ENCODE measurements at regions not wholly inside any gene's neighbourhood (a gene's known extent, or its start where the extent isn't known, plus 50 kb on each side); places are given as distances from the start of the nearest gene placed in this dataset.

- DNase-seq (ENCODE audit: extremely low spot score), result no peak
- CTCF ChIA-PET, result no interaction called here
- POLR2A ChIA-PET, result no interaction called here
- TF ChIP-seq NFRKB (IDR thresholded peaks at IDR 0.05), result no peak
- TF ChIP-seq ARNT (IDR thresholded peaks at IDR 0.05), result no peak
- no peak for TF ChIP-seq SUZ12 (IDR thresholded peaks at IDR 0.05)
- TF ChIP-seq TARDBP (IDR thresholded peaks at IDR 0.05), result no peak
- no peak for TF ChIP-seq L3MBTL2 (conservative IDR thresholded peaks at IDR 0.05)
- no peak for TF ChIP-seq FOXA1 (IDR thresholded peaks at IDR 0.05)
- no peak for TF ChIP-seq HDGF (IDR thresholded peaks at IDR 0.05; ENCODE audit: borderline replicate concordance)
Observed at GRCh38 chr4:10773010-10773409, 88.4 kb upstream of the CLNK start.

- POLR2A ChIA-PET, result no interaction called here
- DNase-seq (ENCODE audit: extremely low spot score), result no peak
- TF ChIP-seq L3MBTL2 (conservative IDR thresholded peaks at IDR 0.05), result no peak
- no peak for TF ChIP-seq PKNOX1 (IDR thresholded peaks at IDR 0.05)
- no peak for TF ChIP-seq ELF4 (IDR thresholded peaks at IDR 0.05)
- no peak for TF ChIP-seq ARNT (IDR thresholded peaks at IDR 0.05)
- TF ChIP-seq CTBP1 (IDR thresholded peaks at IDR 0.05; ENCODE audit: borderline replicate concordance), result no peak
- no peak for TF ChIP-seq SP1 (IDR thresholded peaks at IDR 0.05)
- no peak for TF ChIP-seq NFRKB (IDR thresholded peaks at IDR 0.05)
- TF ChIP-seq ZNF384 (IDR thresholded peaks at IDR 0.05), result no peak
- TF ChIP-seq LEF1 (IDR thresholded peaks at IDR 0.05; ENCODE audit: borderline replicate concordance), result no peak
- TF ChIP-seq SUZ12 (IDR thresholded peaks at IDR 0.05), result no peak
- TF ChIP-seq FOXK2 (IDR thresholded peaks at IDR 0.05), result no peak
- CTCF ChIA-PET, result no interaction called here
Observed at GRCh38 chr4:10765386-10765785, 80.8 kb upstream of the CLNK start.

DNA sequence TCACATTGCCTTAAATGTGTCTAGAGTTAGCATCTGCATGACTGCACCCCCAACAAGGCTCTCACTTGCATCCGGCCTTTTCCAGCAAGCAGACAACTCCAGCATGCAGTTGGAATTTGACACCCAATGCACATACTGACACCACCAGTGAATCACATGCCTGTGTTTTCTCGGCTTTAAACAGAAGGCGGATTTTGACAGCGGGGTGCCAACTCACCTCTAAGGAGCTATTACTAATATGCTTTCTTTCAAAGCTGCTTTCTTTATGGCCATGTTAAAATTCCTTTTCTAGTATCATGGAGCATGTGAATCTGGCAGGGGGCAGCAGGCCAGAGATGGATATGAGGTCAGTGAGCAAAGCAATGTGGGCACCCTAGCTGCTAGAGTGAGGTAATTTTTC lies 78.0 kb upstream of the CLNK start:
- ChIA-PET CTCF (no interaction called here), POLR2A (no interaction called here)
- TF ChIP-seq BHLHE40 (IDR thresholded peaks at IDR 0.05; ENCODE audit: borderline replicate concordance) (no peak), ZNF384 (IDR thresholded peaks at IDR 0.05) (no peak), ARNT (IDR thresholded peaks at IDR 0.05) (no peak), FOXK2 (IDR thresholded peaks at IDR 0.05) (no peak), L3MBTL2 (conservative IDR thresholded peaks at IDR 0.05) (no peak), FOXM1 (IDR thresholded peaks at IDR 0.05; ENCODE audit: borderline replicate concordance) (no peak), ELF4 (IDR thresholded peaks at IDR 0.05) (no peak), LEF1 (IDR thresholded peaks at IDR 0.05; ENCODE audit: borderline replicate concordance) (no peak), CTBP1 (IDR thresholded peaks at IDR 0.05; ENCODE audit: borderline replicate concordance) (no peak), FOXA1 (IDR thresholded peaks at IDR 0.05) (no peak), HDGF (IDR thresholded peaks at IDR 0.05; ENCODE audit: borderline replicate concordance) (no peak), SP1 (IDR thresholded peaks at IDR 0.05) (no peak), TARDBP (IDR thresholded peaks at IDR 0.05) (no peak)
- no peak for DNase-seq (ENCODE audit: extremely low spot score)

- CTCF ChIA-PET, result interaction anchor here (0.7 kb wide), 1 partner anchor 628 kb away, joined by 3 read pairs; no protein-coding TSS in a partner anchor
- POLR2A ChIA-PET, result no interaction called here
- DNase-seq (ENCODE audit: extremely low spot score), result no peak
Observed at GRCh38 chr4:10761903-10762302, 77.3 kb upstream of the CLNK start.

DNA sequence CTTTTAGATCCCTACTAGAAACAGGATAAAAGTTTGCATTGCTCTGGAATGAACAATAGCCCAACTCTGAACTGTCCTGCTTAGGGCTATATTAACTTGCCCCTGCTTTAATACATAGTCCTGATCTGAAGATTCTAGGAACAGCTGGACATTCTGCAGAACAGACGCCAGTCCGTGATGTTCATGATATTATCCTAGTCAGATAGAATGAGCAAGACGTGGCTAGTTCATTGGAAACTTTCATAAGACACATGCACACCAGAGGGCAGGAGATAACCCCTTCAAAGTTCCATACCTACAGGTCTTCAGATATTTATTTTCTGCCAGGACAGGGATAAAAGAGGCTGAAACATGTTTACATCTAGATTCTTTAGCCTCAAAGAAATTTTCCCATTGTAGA lies 75.5 kb upstream of the CLNK start:
- DNase-seq (ENCODE audit: extremely low spot score), result no peak
- ChIA-PET POLR2A (no interaction called here), CTCF (no interaction called here)
- TF ChIP-seq TARDBP (IDR thresholded peaks at IDR 0.05) (no peak), FOXM1 (IDR thresholded peaks at IDR 0.05; ENCODE audit: borderline replicate concordance) (no peak), SP1 (IDR thresholded peaks at IDR 0.05) (no peak), FOXK2 (IDR thresholded peaks at IDR 0.05) (no peak), FOXA1 (IDR thresholded peaks at IDR 0.05) (no peak), ZNF384 (IDR thresholded peaks at IDR 0.05) (no peak), ELF4 (IDR thresholded peaks at IDR 0.05) (no peak), ARNT (IDR thresholded peaks at IDR 0.05) (no peak), CTBP1 (IDR thresholded peaks at IDR 0.05; ENCODE audit: borderline replicate concordance) (no peak)

More at GRCh38 chr4:10761903-10762302, 77.3 kb upstream of the CLNK start:
- TF ChIP-seq TARDBP (IDR thresholded peaks at IDR 0.05) (no peak), SP1 (IDR thresholded peaks at IDR 0.05) (no peak), FOXK2 (IDR thresholded peaks at IDR 0.05) (no peak), CTBP1 (IDR thresholded peaks at IDR 0.05; ENCODE audit: borderline replicate concordance) (no peak), SUZ12 (IDR thresholded peaks at IDR 0.05) (no peak), HDGF (IDR thresholded peaks at IDR 0.05; ENCODE audit: borderline replicate concordance) (no peak), BHLHE40 (IDR thresholded peaks at IDR 0.05; ENCODE audit: borderline replicate concordance) (no peak)

- DNase-seq (ENCODE audit: extremely low spot score), result no peak
- CTCF ChIA-PET, result no interaction called here
- POLR2A ChIA-PET, result no interaction called here
- TF ChIP-seq SP1 (IDR thresholded peaks at IDR 0.05) (no peak), FOXM1 (IDR thresholded peaks at IDR 0.05; ENCODE audit: borderline replicate concordance) (no peak), ARNT (IDR thresholded peaks at IDR 0.05) (no peak), ELF4 (IDR thresholded peaks at IDR 0.05) (no peak), LEF1 (IDR thresholded peaks at IDR 0.05; ENCODE audit: borderline replicate concordance) (no peak), ZNF384 (IDR thresholded peaks at IDR 0.05) (no peak), BHLHE40 (IDR thresholded peaks at IDR 0.05; ENCODE audit: borderline replicate concordance) (no peak), CTBP1 (IDR thresholded peaks at IDR 0.05; ENCODE audit: borderline replicate concordance) (no peak), HDGF (IDR thresholded peaks at IDR 0.05; ENCODE audit: borderline replicate concordance) (no peak), L3MBTL2 (conservative IDR thresholded peaks at IDR 0.05) (no peak)
Observed at GRCh38 chr4:10758906-10759305, 74.3 kb upstream of the CLNK start.

- TF ChIP-seq CTBP1 (IDR thresholded peaks at IDR 0.05; ENCODE audit: borderline replicate concordance) (no peak), PKNOX1 (IDR thresholded peaks at IDR 0.05) (no peak), FOXK2 (IDR thresholded peaks at IDR 0.05) (no peak), ZNF384 (IDR thresholded peaks at IDR 0.05) (no peak), BHLHE40 (IDR thresholded peaks at IDR 0.05; ENCODE audit: borderline replicate concordance) (no peak), ARNT (IDR thresholded peaks at IDR 0.05) (no peak), NFRKB (IDR thresholded peaks at IDR 0.05) (no peak), ELF4 (IDR thresholded peaks at IDR 0.05) (no peak), FOXM1 (IDR thresholded peaks at IDR 0.05; ENCODE audit: borderline replicate concordance) (no peak), LEF1 (IDR thresholded peaks at IDR 0.05; ENCODE audit: borderline replicate concordance) (no peak), SUZ12 (IDR thresholded peaks at IDR 0.05) (no peak), HDGF (IDR thresholded peaks at IDR 0.05; ENCODE audit: borderline replicate concordance) (no peak), SP1 (IDR thresholded peaks at IDR 0.05) (no peak), TARDBP (IDR thresholded peaks at IDR 0.05) (no peak), L3MBTL2 (conservative IDR thresholded peaks at IDR 0.05) (no peak), FOXA1 (IDR thresholded peaks at IDR 0.05) (no peak)
- POLR2A ChIA-PET, result no interaction called here
- no peak for DNase-seq (ENCODE audit: extremely low spot score)
- CTCF ChIA-PET, result no interaction called here
Observed at GRCh38 chr4:10753856-10754402, 69.4 kb upstream of the CLNK start.

Measured in HEK293T (cell line).